ENCODE measurements at regions not wholly inside any gene's neighbourhood (a gene's known extent, or its start where the extent isn't known, plus 50 kb on each side); places are given as distances from the start of the nearest gene placed in this dataset.
"Not testable (repeated sequence)": the region's sequence is repeated elsewhere in the genome, so short reads cannot be mapped to it uniquely, and the experiment has no call there.

GRCh38 chr22:22166941-22167713, 77.5 kb upstream of the VPREB1 start:
- intact Hi-C loops (cut with DNase I; ENCODE audit: low total_unique reads): no loop called here
- Histone ChIP-seq H3K4me1 (no peaks in the 10 kb centered on the region), H3K9me3 (no peaks in the 10 kb centered on the region), H3K4me3 (no peak overlapping the region), H3K36me3 (no peaks in the 10 kb centered on the region), H3K27ac (no peak overlapping the region), H3K27me3 (peaks cover 0 to 20% of the 10 kb centered on the region in 2 donors)
- DNase-seq: no peak
- TF ChIP-seq CTCF (IDR thresholded peaks at IDR 0.05): no peak

GRCh38 chr22:22165936-22166710, 78.5 kb upstream of the VPREB1 start:
- DNase-seq: no peak
- Histone ChIP-seq H3K4me3 (no peak overlapping the region), H3K9me3 (no peaks in the 10 kb centered on the region), H3K4me1 (no peaks in the 10 kb centered on the region), H3K36me3 (no peaks in the 10 kb centered on the region), H3K27me3 (peaks cover 0 to 20% of the 10 kb centered on the region in 2 donors), H3K27ac (no peak overlapping the region)
- TF ChIP-seq CTCF (IDR thresholded peaks at IDR 0.05): no peak
- intact Hi-C loops (cut with DNase I; ENCODE audit: low total_unique reads): no loop called here

DNA sequence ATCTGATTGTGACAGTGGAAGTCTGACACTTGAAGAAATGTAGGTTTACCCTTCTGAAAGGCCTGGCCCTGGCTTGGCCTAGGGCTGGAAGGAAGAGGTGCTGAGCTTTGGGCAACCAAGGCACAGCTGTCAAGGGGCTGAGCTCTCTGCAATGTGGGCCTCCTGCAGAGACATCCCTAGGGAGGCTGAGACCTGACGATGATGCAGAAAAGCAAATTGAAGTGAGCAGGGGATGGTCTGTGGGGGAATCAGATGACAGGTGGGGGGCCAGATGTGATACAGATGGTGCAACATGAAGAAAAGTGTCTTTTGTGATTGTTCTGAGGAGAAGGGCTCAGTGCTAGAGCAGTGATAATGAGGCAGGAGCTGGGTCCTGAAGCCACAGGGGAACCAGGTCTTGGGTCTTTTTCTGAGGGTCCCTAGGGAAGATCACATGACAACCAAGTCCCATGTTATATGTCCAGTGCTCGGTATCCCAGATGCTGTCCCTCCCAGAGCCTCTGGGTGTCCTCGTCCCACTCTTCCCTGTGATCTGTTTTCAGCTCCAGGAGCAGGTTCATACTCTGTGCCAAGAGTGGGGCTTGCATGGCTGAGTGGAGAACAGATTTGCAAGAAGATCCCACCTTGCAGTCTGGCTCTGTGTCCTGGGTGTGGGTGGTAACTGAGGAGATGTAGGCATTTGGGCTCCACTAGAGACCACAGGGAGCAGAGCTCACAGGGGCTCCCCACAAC, 79.9 kb upstream of the VPREB1 start:
- intact Hi-C loops (cut with DNase I; ENCODE audit: low total_unique reads): no loop called here
- no peak for TF ChIP-seq CTCF (IDR thresholded peaks at IDR 0.05)

GRCh38 chr22:22161924-22162851, 82.4 kb upstream of the VPREB1 start:
- H3K9me3 ChIP-seq: no peaks in the 10 kb centered on the region
- no peak overlapping the region for H3K27ac ChIP-seq
- peaks cover 0 to 20% of the 10 kb centered on the region in 2 donors for H3K27me3 ChIP-seq
- intact Hi-C loops (cut with DNase I; ENCODE audit: low total_unique reads): no loop called here
- H3K36me3 ChIP-seq: no peaks in the 10 kb centered on the region
- DNase-seq: no peak
- H3K4me1 ChIP-seq: no peaks in the 10 kb centered on the region
- no peak overlapping the region for H3K4me3 ChIP-seq
- no peak for TF ChIP-seq CTCF (IDR thresholded peaks at IDR 0.05)

More for the DNA sequence above, 79.9 kb upstream of the VPREB1 start:
- Histone ChIP-seq H3K9me3 (no peaks in the 10 kb centered on the region), H3K27me3 (peaks cover 0 to 20% of the 10 kb centered on the region in 2 donors), H3K36me3 (no peaks in the 10 kb centered on the region), H3K4me3 (no peak overlapping the region), H3K4me1 (no peaks in the 10 kb centered on the region), H3K27ac (no peak overlapping the region)
- no peak for DNase-seq

DNA sequence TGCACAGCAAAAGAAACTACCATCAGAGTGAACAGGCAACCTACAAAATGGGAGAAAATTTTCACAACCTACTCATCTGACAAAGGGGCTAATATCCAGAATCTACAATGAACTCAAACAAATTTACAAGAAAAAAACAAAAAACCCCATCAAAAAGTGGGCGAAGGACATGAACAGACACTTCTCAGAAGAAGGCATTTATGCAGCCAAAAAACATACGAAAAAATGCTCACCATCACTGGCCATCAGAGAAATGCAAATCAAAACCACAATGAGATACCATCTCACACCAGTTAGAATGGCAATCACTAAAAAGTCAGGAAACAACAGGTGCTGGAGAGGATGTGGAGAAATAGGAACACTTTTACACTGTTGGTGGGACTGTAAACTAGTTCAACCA, 83.8 kb upstream of the VPREB1 start:
- DNase-seq; H3K36me3 ChIP-seq; H3K4me1 ChIP-seq; H3K9me3 ChIP-seq; H3K27ac ChIP-seq; intact Hi-C loops (cut with DNase I; ENCODE audit: low total_unique reads); H3K4me3 ChIP-seq: not testable (repeated sequence)
- peaks cover 0 to 17% of the 10 kb centered on the region in 2 donors for H3K27me3 ChIP-seq
